Activated T-helper 2 cell treated with anti-CD3 and anti-CD28 coated beads, Interferon-gamma antibody, Interleukin-2, Interleukin-4, amounts not matched to agents 10 μg/mL and 5 μg/mL and 100 μg/mL, durations not matched to agents 14 hours and 24 hours and 36 hours (primary cell): ENCODE measurements at regions not wholly inside any gene's neighbourhood (a gene's known extent, or its start where the extent isn't known, plus 50 kb on each side); places are given as distances from the start of the nearest gene placed in this dataset.
"Not testable (repeated sequence)": the region's sequence is repeated elsewhere in the genome, so short reads cannot be mapped to it uniquely, and the experiment has no call there.

Experiments used
- DNase-seq: peaks from one replicate; pipeline ENCODE4 v3.0.0; 2021; ENCODE audit warnings: low spot score
- H3K27ac Mint-ChIP-seq: one replicate; pipeline ENCODE4 v1.8.0; 2021; ENCODE audit warnings: mixed read lengths
- H3K27me3 Mint-ChIP-seq: one replicate; pipeline ENCODE4 v1.8.0; 2021; ENCODE audit warnings: low read depth, mixed read lengths
- H3K36me3 Mint-ChIP-seq: one replicate; pipeline ENCODE4 v1.8.0; 2021; ENCODE audit warnings: low read depth, mixed read lengths
- H3K4me1 Mint-ChIP-seq: one replicate; pipeline ENCODE4 v1.8.0; 2021; ENCODE audit warnings: low read depth, mixed read lengths
- H3K4me3 Mint-ChIP-seq: one replicate; pipeline ENCODE4 v1.8.0; 2021; ENCODE audit warnings: low read depth, mild to moderate bottlenecking, moderate library complexity, mixed read lengths
- H3K9me3 Mint-ChIP-seq: one replicate; pipeline ENCODE4 v1.8.0; 2021; ENCODE audit warnings: mixed read lengths
- intact Hi-C: fragments of 100-400 bp; cut with micrococcal nuclease; formaldehyde crosslinking; loops from one replicate; pipeline ENCODE4 v1.15.1; 2023

- Mint-ChIP-seq H3K4me3 (no peak overlapping the region), H3K4me1 (no peaks in the 10 kb centered on the region), H3K9me3 (peaks cover 54% of the 10 kb centered on the region), H3K36me3 (no peaks in the 10 kb centered on the region), H3K27ac (no peak overlapping the region), H3K27me3 (no peaks in the 10 kb centered on the region)
- intact Hi-C loops = no loop called here
- no peak for DNase-seq
Measured at GRCh38 chr9:81318571-81318970, 370.8 kb downstream of the TLE1 start.

- H3K9me3 Mint-ChIP-seq = peaks cover 49% of the 10 kb centered on the region
- no peak overlapping the region for H3K4me3 Mint-ChIP-seq
- no peaks in the 10 kb centered on the region for H3K36me3 Mint-ChIP-seq
- no peak for DNase-seq
- H3K27me3 Mint-ChIP-seq = no peaks in the 10 kb centered on the region
- no peak overlapping the region for H3K27ac Mint-ChIP-seq
- intact Hi-C loops = no loop called here
- H3K4me1 Mint-ChIP-seq = no peaks in the 10 kb centered on the region
Measured at GRCh38 chr9:81317939-81318338, 371.4 kb downstream of the TLE1 start.

GRCh38 chr9:81317223-81317622, 372.1 kb downstream of the TLE1 start:
- H3K27ac Mint-ChIP-seq = no peak overlapping the region
- H3K9me3 Mint-ChIP-seq = peaks cover 49% of the 10 kb centered on the region
- H3K4me1 Mint-ChIP-seq = no peaks in the 10 kb centered on the region
- intact Hi-C loops = no loop called here
- H3K4me3 Mint-ChIP-seq = no peak overlapping the region
- H3K27me3 Mint-ChIP-seq = no peaks in the 10 kb centered on the region
- no peaks in the 10 kb centered on the region for H3K36me3 Mint-ChIP-seq
- no peak for DNase-seq

GRCh38 chr9:81314490-81314889, 374.9 kb downstream of the TLE1 start:
- H3K4me3 Mint-ChIP-seq = no peak overlapping the region
- no peaks in the 10 kb centered on the region for H3K27me3 Mint-ChIP-seq
- H3K4me1 Mint-ChIP-seq = no peaks in the 10 kb centered on the region
- H3K9me3 Mint-ChIP-seq = peaks cover 49% of the 10 kb centered on the region
- no peaks in the 10 kb centered on the region for H3K36me3 Mint-ChIP-seq
- no peak overlapping the region for H3K27ac Mint-ChIP-seq
- no peak for DNase-seq
- intact Hi-C loops = no loop called here

GRCh38 chr9:81313877-81314276, 375.5 kb downstream of the TLE1 start:
- intact Hi-C loops = no loop called here
- H3K4me3 Mint-ChIP-seq = no peak overlapping the region
- H3K4me1 Mint-ChIP-seq = no peaks in the 10 kb centered on the region
- peaks cover 52% of the 10 kb centered on the region for H3K9me3 Mint-ChIP-seq
- DNase-seq = no peak
- no peaks in the 10 kb centered on the region for H3K27me3 Mint-ChIP-seq
- no peak overlapping the region for H3K27ac Mint-ChIP-seq
- H3K36me3 Mint-ChIP-seq = no peaks in the 10 kb centered on the region

GRCh38 chr9:81312346-81312745, 377.0 kb downstream of the TLE1 start:
- no peak for DNase-seq
- intact Hi-C loops = no loop called here
- no peak overlapping the region for H3K4me3 Mint-ChIP-seq
- no peaks in the 10 kb centered on the region for H3K27me3 Mint-ChIP-seq
- H3K4me1 Mint-ChIP-seq = no peaks in the 10 kb centered on the region
- peaks cover 52% of the 10 kb centered on the region for H3K9me3 Mint-ChIP-seq
- H3K27ac Mint-ChIP-seq = no peak overlapping the region
- H3K36me3 Mint-ChIP-seq = no peaks in the 10 kb centered on the region

- no peak for DNase-seq
- Mint-ChIP-seq H3K27ac (no peak overlapping the region), H3K4me1 (no peaks in the 10 kb centered on the region), H3K9me3 (peaks cover 37% of the 10 kb centered on the region), H3K27me3 (no peaks in the 10 kb centered on the region), H3K4me3 (no peak overlapping the region), H3K36me3 (no peaks in the 10 kb centered on the region)
- intact Hi-C loops = no loop called here
Measured at GRCh38 chr9:81308404-81308803, 380.9 kb downstream of the TLE1 start.

- intact Hi-C loops, H3K36me3 Mint-ChIP-seq, DNase-seq, H3K4me1 Mint-ChIP-seq, H3K27ac Mint-ChIP-seq, H3K4me3 Mint-ChIP-seq, H3K27me3 Mint-ChIP-seq: not testable (repeated sequence)
- H3K9me3 Mint-ChIP-seq = peaks cover 37% of the 10 kb centered on the region
Measured at GRCh38 chr9:81307791-81308190, 381.6 kb downstream of the TLE1 start.

- Mint-ChIP-seq H3K9me3 (peaks cover 32% of the 10 kb centered on the region), H3K4me3 (no peak overlapping the region), H3K4me1 (no peaks in the 10 kb centered on the region), H3K27me3 (no peaks in the 10 kb centered on the region), H3K27ac (no peak overlapping the region), H3K36me3 (no peaks in the 10 kb centered on the region)
- no peak for DNase-seq
- intact Hi-C loops = no loop called here
Measured at GRCh38 chr9:81305561-81306182, 383.7 kb downstream of the TLE1 start.

GRCh38 chr9:81303658-81304057, 385.7 kb downstream of the TLE1 start:
- no peak overlapping the region for H3K4me3 Mint-ChIP-seq
- peaks cover 16% of the 10 kb centered on the region for H3K9me3 Mint-ChIP-seq
- intact Hi-C loops = no loop called here
- H3K27ac Mint-ChIP-seq = no peak overlapping the region
- no peak for DNase-seq
- H3K27me3 Mint-ChIP-seq = no peaks in the 10 kb centered on the region
- no peaks in the 10 kb centered on the region for H3K36me3 Mint-ChIP-seq
- no peaks in the 10 kb centered on the region for H3K4me1 Mint-ChIP-seq

GRCh38 chr9:81293651-81294050, 395.7 kb downstream of the TLE1 start:
- Mint-ChIP-seq H3K9me3 (peaks cover 38% of the 10 kb centered on the region), H3K4me1 (no peaks in the 10 kb centered on the region), H3K27ac (no peak overlapping the region), H3K4me3 (no peak overlapping the region), H3K36me3 (no peaks in the 10 kb centered on the region), H3K27me3 (no peaks in the 10 kb centered on the region)
- DNase-seq = no peak
- intact Hi-C loops = no loop called here

- H3K27ac Mint-ChIP-seq = no peak overlapping the region
- DNase-seq = no peak
- H3K9me3 Mint-ChIP-seq = peaks cover 44% of the 10 kb centered on the region
- H3K4me1 Mint-ChIP-seq = no peaks in the 10 kb centered on the region
- H3K4me3 Mint-ChIP-seq = no peak overlapping the region
- no peaks in the 10 kb centered on the region for H3K36me3 Mint-ChIP-seq
- no peaks in the 10 kb centered on the region for H3K27me3 Mint-ChIP-seq
- intact Hi-C loops = no loop called here
Measured at GRCh38 chr9:81292056-81292805, 397.1 kb downstream of the TLE1 start.

GRCh38 chr9:81289622-81290021, 399.7 kb downstream of the TLE1 start:
- DNase-seq = no peak
- no peaks in the 10 kb centered on the region for H3K4me1 Mint-ChIP-seq
- intact Hi-C loops = no loop called here
- no peaks in the 10 kb centered on the region for H3K27me3 Mint-ChIP-seq
- no peak overlapping the region for H3K27ac Mint-ChIP-seq
- peaks cover 51% of the 10 kb centered on the region for H3K9me3 Mint-ChIP-seq
- H3K36me3 Mint-ChIP-seq = no peaks in the 10 kb centered on the region
- no peak overlapping the region for H3K4me3 Mint-ChIP-seq
